HCT116 (cell line): ENCODE measurements at regions not wholly inside any gene's neighbourhood (a gene's known extent, or its start where the extent isn't known, plus 50 kb on each side); places are given as distances from the start of the nearest gene placed in this dataset.

Source experiments
- ATAC-seq: fragments of 200-7000 bp; cut with Tn5 transposase; 2 replicates; pipeline ENCODE4 v1.9.1; 2020; ENCODE audit warnings: mild to moderate bottlenecking, moderate library complexity
- BruUV-seq: library from RNA; stranded (reverse); fragments of 400-500 nt; replicated peaks from 2 replicates; lab custom pipeline; 2021; lab: Mats Ljungman, UMichigan
- CTCF ChIA-PET: fragments of 300-600 bp; sonication (Branson Sonifier 250); formaldehyde crosslinking; loops from one replicate; lab custom pipeline; 2021; ENCODE audit warnings: antibody characterized with exemption; lab: Charles Lee
- POLR2A ChIA-PET: fragments of 300-600, 350-600 bp; sonication (Branson Sonifier 250); formaldehyde crosslinking; loops from one replicate; lab custom pipeline; 2021; ENCODE audit warnings: antibody characterized with exemption; lab: Charles Lee
- RAD21 ChIA-PET, 2 experiments: fragments of 300-600 bp; sonication (Branson Sonifier 250); formaldehyde crosslinking; loops; one replicate each; lab custom pipeline; 2023; ENCODE audit warnings: low total read pairs in 2 of 2; ENCODE audit not compliant: uncharacterized antibody in 2 of 2, unreplicated experiment in 2 of 2, low non-redundant PET in 1 of 2; lab: Charles Lee
- DNase-seq: peaks from one replicate; pipeline ENCODE4 v3.0.0-alpha.2; 2010; ENCODE audit warnings: low read depth, low spot score
- H2AFZ ChIP-seq: fragments of 200-600 bp; shearing (Covaris generic), sonication (generic); 2 replicates; pipeline ENCODE4 v1.6.1; 2017; ENCODE audit warnings: low read depth, mixed run types, mixed read lengths, antibody characterized with exemption, low read length; ENCODE audit not compliant: poor library complexity, severe bottlenecking
- H3K27ac ChIP-seq: 2 replicates; pipeline ENCODE4 v1.5.1; 2012; ENCODE audit warnings: low read depth, low read length
- H3K27me3 ChIP-seq: fragments of 200-600 bp; sonication (generic); 2 replicates; pipeline ENCODE4 v1.6.1; 2016; ENCODE audit warnings: mixed run types, low read length, mixed read lengths; ENCODE audit not compliant: insufficient read depth
- H3K36me3 ChIP-seq, 2 experiments: fragments of 200-500 bp in 1 of 2; fragments of 200-600 bp in 1 of 2; sonication (Bioruptor generic) in 1 of 2; sonication (generic) in 1 of 2; 2 replicates each; pipeline versions ENCODE4 v1.5.1 to v1.6.1; 2014 to 2016; ENCODE audit warnings: low read length in 2 of 2, inconsistent platforms in 1 of 2, mixed read lengths in 1 of 2, mixed run types in 1 of 2; ENCODE audit not compliant: insufficient read depth in 2 of 2, control insufficient read depth in 1 of 2
- H3K4me1 ChIP-seq, 2 experiments: fragments of 200-600 bp in 1 of 2; sonication (generic) in 1 of 2; 2 replicates each; pipeline versions ENCODE4 v1.5.1 to v1.6.1; 2012 to 2017; ENCODE audit warnings: low read length in 2 of 2, inconsistent platforms in 1 of 2, mild to moderate bottlenecking in 1 of 2, mixed read lengths in 1 of 2, mixed run types in 1 of 2, moderate library complexity in 1 of 2; ENCODE audit not compliant: insufficient read depth in 2 of 2, control insufficient read depth in 1 of 2
- H3K4me2 ChIP-seq: fragments of 200-600 bp; sonication (generic); 2 replicates; pipeline ENCODE4 v1.6.1; 2017; ENCODE audit warnings: mixed run types, low read length, mixed read lengths
- H3K4me3 ChIP-seq, 2 experiments: fragments of 200-600 bp in 1 of 2; sonication (generic) in 1 of 2; replicated peaks in 1 of 2; 2 replicates each; pipeline ENCODE4 v1.5.1; 2011 to 2016; ENCODE audit warnings: low read length in 2 of 2, control low read depth in 1 of 2, low read depth in 1 of 2, mild to moderate bottlenecking in 1 of 2, mixed read lengths in 1 of 2, mixed run types in 1 of 2
- H3K79me2 ChIP-seq: fragments of 200-600 bp; sonication (generic); 2 replicates; pipeline ENCODE4 v1.6.1; 2017; ENCODE audit warnings: mild to moderate bottlenecking, mixed run types, low read length, moderate library complexity, mixed read lengths; ENCODE audit not compliant: insufficient read depth
- H3K9ac ChIP-seq: fragments of 200-600 bp; sonication (generic); 2 replicates; pipeline ENCODE4 v1.6.1; 2016; ENCODE audit warnings: low read length, mixed read lengths
- H3K9me2 ChIP-seq: fragments of 200-600 bp; sonication (generic), shearing (Covaris generic); 2 replicates; pipeline ENCODE4 v1.6.1; 2017; ENCODE audit warnings: mixed run types, mild to moderate bottlenecking, moderate library complexity; ENCODE audit not compliant: insufficient read depth
- H3K9me3 ChIP-seq, 2 experiments: fragments of 200-500 bp in 1 of 2; fragments of 200-600 bp in 1 of 2; sonication (Bioruptor generic) in 1 of 2; sonication (generic) in 1 of 2; 2 replicates each; pipeline ENCODE4 v1.6.1; 2014 to 2017; ENCODE audit warnings: low read length in 2 of 2, mixed read lengths in 2 of 2, inconsistent platforms in 1 of 2, low read depth in 1 of 2, mild to moderate bottlenecking in 1 of 2, mixed run types in 1 of 2, moderate library complexity in 1 of 2; ENCODE audit not compliant: control insufficient read depth in 1 of 2, insufficient read depth in 1 of 2
- H4K20me1 ChIP-seq: fragments of 200-600 bp; sonication (generic), shearing (Covaris generic); 2 replicates; pipeline ENCODE4 v1.6.1; 2017; ENCODE audit warnings: mixed run types, mild to moderate bottlenecking, moderate library complexity; ENCODE audit not compliant: insufficient read depth
- ATF3 ChIP-seq: IDR thresholded peaks from 2 replicates; pipeline ENCODE4 v1.6.1; 2012
- CBX3 ChIP-seq: IDR thresholded peaks from 2 replicates; pipeline ENCODE4 v1.6.1; 2012; ENCODE audit warnings: low read depth
- CEBPB ChIP-seq: IDR thresholded peaks from 2 replicates; pipeline ENCODE4 v1.6.1; 2012; ENCODE audit warnings: low read depth
- CTCF ChIP-seq, 3 experiments: fragments of 200-600 bp in 1 of 3; sonication (generic) in 1 of 3; IDR thresholded peaks in 2 of 3; conservative IDR thresholded peaks in 1 of 3; 2 replicates each; pipeline ENCODE4 v1.5.1; 2012 to 2017; ENCODE audit warnings: low read depth in 2 of 3, low read length in 2 of 3, antibody characterized with exemption in 1 of 3, borderline replicate concordance in 1 of 3, control low read depth in 1 of 3, mild to moderate bottlenecking in 1 of 3, mixed read lengths in 1 of 3, mixed run types in 1 of 3, moderate library complexity in 1 of 3; ENCODE audit not compliant: insufficient read depth in 1 of 3
- EGR1 ChIP-seq: IDR thresholded peaks from 2 replicates; pipeline ENCODE4 v1.6.1; 2012; ENCODE audit warnings: low read depth
- ELF1 ChIP-seq: IDR thresholded peaks from 2 replicates; pipeline ENCODE4 v1.6.1; 2012; ENCODE audit warnings: low read depth, borderline replicate concordance
- EZH2phosphoT487 ChIP-seq: fragments of 200-600 bp; IDR thresholded peaks from 2 replicates; pipeline ENCODE4 v1.6.1; 2018; ENCODE audit warnings: antibody characterized with exemption, borderline replicate concordance
- FOSL1 ChIP-seq: IDR thresholded peaks from 2 replicates; pipeline ENCODE4 v1.6.1; 2012; ENCODE audit warnings: low read depth
- JUND ChIP-seq: IDR thresholded peaks from 2 replicates; pipeline ENCODE4 v1.6.1; 2012
- POLR2A ChIP-seq: IDR thresholded peaks from 2 replicates; pipeline ENCODE4 v1.7.0; 2011; ENCODE audit warnings: borderline replicate concordance; ENCODE audit not compliant: insufficient read depth, insufficient read length; ENCODE audit errors: extremely low read depth
- POLR2AphosphoS5 ChIP-seq: IDR thresholded peaks from 2 replicates; pipeline ENCODE4 v1.6.1; 2011; ENCODE audit warnings: mild to moderate bottlenecking, low read depth, low read length, moderate library complexity
- RAD21 ChIP-seq: IDR thresholded peaks from 2 replicates; pipeline ENCODE4 v1.6.1; 2012; ENCODE audit warnings: low read depth, mild to moderate bottlenecking
- SP1 ChIP-seq: IDR thresholded peaks from 2 replicates; pipeline ENCODE4 v1.6.1; 2012; ENCODE audit warnings: low read depth
- SRF ChIP-seq: IDR thresholded peaks from 2 replicates; pipeline ENCODE4 v1.6.1; 2012; ENCODE audit warnings: low read depth
- TCF7L2 ChIP-seq: IDR thresholded peaks from 2 replicates; pipeline ENCODE4 v1.7.0; 2011; ENCODE audit warnings: borderline replicate concordance, inconsistent platforms; ENCODE audit not compliant: insufficient read depth, insufficient read length; ENCODE audit errors: extremely low read depth
- ZNF274 ChIP-seq: fragments of 200-500 bp; sonication (Bioruptor generic); IDR thresholded peaks from 2 replicates; pipeline ENCODE4 v1.6.1; 2014; ENCODE audit warnings: mild to moderate bottlenecking, low read depth, low read length, inconsistent platforms
- intact Hi-C: fragments of 100-400 bp; cut with micrococcal nuclease; formaldehyde crosslinking; loops from 2 replicates; pipeline ENCODE4 v1.10.0; 2022

GRCh38 chr21:23858878-23859277 lies 1748.4 kb downstream of the MRPL39 start:
- Histone ChIP-seq H3K27me3 (no peaks in the 10 kb centered on the region), H3K9me2 (no peaks in the 10 kb centered on the region), H3K79me2 (no peaks in the 10 kb centered on the region), H3K4me1 (no peaks in the 10 kb centered on the region), H3K9ac (no peak overlapping the region), H3K4me3 (no peak overlapping the region), H2AFZ (no peak overlapping the region), H4K20me1 (no peaks in the 10 kb centered on the region), H3K27ac (no peak overlapping the region), H3K9me3 (peaks cover 12 to 14% of the 10 kb centered on the region in 2 experiments; a peak in 2 of 4 replicates), H3K36me3 (no peaks in the 10 kb centered on the region), H3K4me2 (no peak overlapping the region)
- ChIA-PET POLR2A (no interaction called here), CTCF (no interaction called here), RAD21 (no interaction called here)
- TF ChIP-seq RAD21 (no peak), CTCF (IDR thresholded peaks at IDR 0.05 in 2 of 3, conservative IDR thresholded peaks at IDR 0.05 in 1 of 3; ENCODE audit: borderline replicate concordance in 1 of 3, insufficient read depth in 1 of 3, low read depth in 2 of 3, low read length in 2 of 3) (no peak), POLR2AphosphoS5 (no peak), EZH2phosphoT487 (no peak), CBX3 (no peak), EGR1 (no peak), SRF (no peak), ATF3 (no peak), JUND (no peak), SP1 (no peak), FOSL1 (no peak), ZNF274 (no peak), TCF7L2 (no peak), ELF1 (no peak), POLR2A (no peak), CEBPB (no peak)
- no peak for ATAC-seq
- DNase-seq, result no peak
- BruUV-seq, result no TSS peak
- intact Hi-C loops, result no loop called here
